GM21390 (cell line): ENCODE measurements at regions not wholly inside any gene's neighbourhood (a gene's known extent, or its start where the extent isn't known, plus 50 kb on each side); places are given as distances from the start of the nearest gene placed in this dataset.

Experiments used
- ATAC-seq: cut with Tn5 transposase; IDR thresholded peaks from one replicate; pipeline ENCODE4 v1.9.1; 2021; ENCODE audit not compliant: unreplicated experiment

- ATAC-seq: peak; percentile 60
Measured at GRCh38 chr2:167471332-167471731, 583.1 kb downstream of the XIRP2 start.

DNA sequence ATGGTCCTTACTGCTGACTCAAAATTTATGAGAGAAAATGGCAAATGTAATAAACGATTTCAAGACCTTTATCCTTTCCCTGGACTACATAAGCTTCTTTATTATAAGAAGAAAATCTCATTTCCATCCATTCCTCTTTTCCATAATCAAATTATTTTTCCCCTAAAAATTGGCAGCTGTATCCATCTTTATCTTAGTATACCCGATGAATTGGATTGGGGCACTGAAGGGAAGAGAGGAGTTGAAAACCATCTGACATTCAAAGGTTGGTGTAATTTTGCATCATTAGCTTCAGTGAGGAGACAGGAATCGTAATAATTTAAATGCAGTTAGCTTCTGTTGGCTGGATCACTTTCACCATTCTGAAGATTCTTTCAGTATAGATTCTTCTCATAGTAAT, 574.1 kb downstream of the XIRP2 start:
- ATAC-seq: no peak

GRCh38 chr2:167454036-167454435, 565.8 kb downstream of the XIRP2 start:
- ATAC-seq: no peak

- ATAC-seq: no peak
Measured at GRCh38 chr2:167451496-167452289, 563.4 kb downstream of the XIRP2 start.

DNA sequence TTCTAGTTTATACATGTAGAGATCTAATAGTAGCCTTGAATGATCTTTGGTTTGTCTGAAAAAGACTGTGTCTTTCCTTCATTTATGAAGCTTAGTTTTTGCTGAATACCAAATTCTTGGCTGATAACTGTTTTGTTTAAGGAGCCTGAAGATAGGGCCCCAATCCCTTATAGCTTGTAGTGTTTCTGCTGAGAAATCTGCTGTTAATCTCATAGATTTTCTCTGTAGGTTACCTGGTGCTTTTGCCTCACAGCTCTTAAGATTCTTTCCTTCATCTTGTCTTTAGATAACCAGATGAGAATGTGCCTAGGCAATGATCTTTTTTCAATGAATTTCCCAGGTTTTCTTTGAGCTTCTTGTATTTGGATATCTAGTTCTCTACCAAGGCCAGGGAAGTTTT, 562.1 kb downstream of the XIRP2 start:
- no peak for ATAC-seq

DNA sequence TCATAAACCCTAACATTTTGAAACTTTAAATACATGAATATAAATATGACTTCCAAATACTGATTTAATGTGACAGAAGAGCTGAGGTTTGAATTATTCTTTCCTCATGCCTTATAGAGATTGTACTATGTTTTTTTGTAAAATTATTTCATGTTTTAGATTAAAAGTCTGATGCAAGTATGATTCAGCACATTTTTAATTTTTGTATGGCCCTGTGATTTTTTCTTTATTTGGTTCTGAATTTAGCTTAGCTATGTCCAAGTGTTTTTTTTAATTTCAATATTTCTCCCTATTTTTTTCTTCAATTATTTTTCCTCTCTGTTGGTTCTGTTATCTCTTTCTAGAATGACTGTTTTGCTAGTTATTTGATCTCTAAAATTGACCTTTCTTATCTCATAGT, 552.1 kb downstream of the XIRP2 start:
- no peak for ATAC-seq

GRCh38 chr2:167438206-167438605, 549.9 kb downstream of the XIRP2 start:
- ATAC-seq: no peak

DNA sequence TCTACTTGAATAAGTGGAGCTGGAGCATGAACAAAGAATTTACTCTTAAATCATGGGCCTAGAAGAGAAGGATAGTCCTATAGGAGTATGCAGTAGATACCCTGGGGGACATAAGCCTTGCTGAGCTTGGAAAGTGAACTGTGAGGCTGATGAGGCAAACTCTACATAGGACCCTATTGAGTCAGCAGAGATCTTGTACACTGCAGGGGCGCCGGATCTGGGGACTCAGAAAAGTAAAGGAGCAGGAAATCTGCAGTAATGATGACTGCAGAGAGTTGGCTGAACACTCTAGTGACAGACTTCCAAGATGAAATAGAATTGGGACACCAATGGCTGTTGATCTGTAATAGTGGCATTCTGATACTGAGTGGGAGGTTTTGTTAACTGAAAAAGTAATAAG, 543.7 kb downstream of the XIRP2 start:
- ATAC-seq: no peak

DNA sequence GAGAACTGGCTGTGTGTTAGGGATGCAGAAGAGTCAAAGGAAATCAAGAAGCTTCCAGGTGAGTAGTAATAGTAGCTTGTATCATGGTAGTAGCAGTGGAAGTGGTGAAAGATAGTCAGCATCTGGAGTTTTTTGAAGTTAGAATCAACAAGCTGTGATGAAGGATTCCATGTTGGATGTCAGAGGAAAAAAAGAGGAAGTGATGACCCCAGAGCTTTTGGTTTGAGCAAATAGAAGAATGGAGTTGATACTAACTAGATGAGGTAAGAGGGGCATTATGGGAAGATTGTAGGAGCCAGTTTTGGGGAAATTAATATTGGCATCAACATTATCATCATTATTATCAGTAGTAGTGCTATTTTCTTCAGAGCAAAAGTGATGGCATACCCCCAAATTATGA, 542.2 kb downstream of the XIRP2 start:
- no peak for ATAC-seq

GRCh38 chr2:167424803-167425755, 536.8 kb downstream of the XIRP2 start:
- ATAC-seq: no peak

DNA sequence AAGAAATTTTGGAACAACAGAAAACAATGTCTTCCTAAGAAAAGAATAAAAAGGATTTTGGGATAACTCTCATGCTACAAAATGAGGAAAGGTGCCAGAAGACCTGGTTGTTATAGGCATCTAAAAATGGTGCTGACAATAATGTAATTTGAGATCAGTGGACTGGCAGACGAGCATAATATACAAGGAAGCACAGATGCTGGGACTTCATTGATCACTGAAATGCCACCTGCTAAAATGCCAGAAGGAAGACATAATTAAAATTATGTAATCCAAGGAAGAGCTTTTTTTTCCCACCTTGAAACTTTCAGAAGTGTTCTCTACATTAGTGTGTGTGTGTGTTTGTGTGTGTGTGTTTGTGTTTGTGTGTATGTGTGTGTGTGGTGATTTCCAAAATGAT, 535.9 kb downstream of the XIRP2 start:
- ATAC-seq: no peak

DNA sequence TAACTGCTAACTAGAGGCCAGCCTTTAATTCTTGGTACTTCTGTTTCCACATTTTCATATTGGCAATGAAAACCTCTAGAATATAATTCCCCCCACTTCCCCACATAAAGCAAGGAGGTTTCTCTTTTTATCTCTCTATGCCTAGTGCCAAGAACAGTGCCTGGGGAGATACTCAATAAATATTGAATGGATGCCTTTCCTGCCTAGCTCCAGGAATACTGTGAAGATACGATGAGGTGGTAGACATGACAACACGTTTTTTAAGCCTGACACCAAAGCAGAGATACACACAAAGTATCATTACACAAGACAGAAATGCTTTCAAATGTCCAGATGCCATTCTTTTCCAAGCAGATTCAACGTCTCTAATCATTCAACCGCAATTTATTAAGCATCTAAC, 535.5 kb downstream of the XIRP2 start:
- ATAC-seq: no peak

DNA sequence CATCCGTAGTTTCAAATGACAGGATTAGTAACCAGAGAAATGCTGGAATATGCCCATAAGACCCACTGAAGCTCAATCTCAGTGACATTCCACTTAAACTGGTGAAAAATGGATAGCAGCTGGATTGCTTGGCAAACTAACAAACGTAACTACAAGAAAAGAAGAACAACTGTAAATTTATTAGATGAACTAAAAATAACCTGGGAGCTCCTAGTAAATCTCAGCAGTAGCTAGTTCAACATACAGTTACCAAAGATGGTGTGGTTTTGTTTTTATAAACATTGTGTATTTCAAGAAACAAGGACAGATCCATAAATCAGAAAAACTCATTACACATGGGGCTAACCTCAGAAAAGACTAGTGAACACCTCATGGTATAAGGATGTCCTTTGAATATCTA, 531.9 kb downstream of the XIRP2 start:
- no peak for ATAC-seq

GRCh38 chr2:167415068-167415467, 526.8 kb downstream of the XIRP2 start:
- ATAC-seq: no peak

- ATAC-seq: no peak
Measured at GRCh38 chr2:167411367-167411766, 523.1 kb downstream of the XIRP2 start.

GRCh38 chr2:167406558-167406957, 518.3 kb downstream of the XIRP2 start:
- ATAC-seq: no peak

DNA sequence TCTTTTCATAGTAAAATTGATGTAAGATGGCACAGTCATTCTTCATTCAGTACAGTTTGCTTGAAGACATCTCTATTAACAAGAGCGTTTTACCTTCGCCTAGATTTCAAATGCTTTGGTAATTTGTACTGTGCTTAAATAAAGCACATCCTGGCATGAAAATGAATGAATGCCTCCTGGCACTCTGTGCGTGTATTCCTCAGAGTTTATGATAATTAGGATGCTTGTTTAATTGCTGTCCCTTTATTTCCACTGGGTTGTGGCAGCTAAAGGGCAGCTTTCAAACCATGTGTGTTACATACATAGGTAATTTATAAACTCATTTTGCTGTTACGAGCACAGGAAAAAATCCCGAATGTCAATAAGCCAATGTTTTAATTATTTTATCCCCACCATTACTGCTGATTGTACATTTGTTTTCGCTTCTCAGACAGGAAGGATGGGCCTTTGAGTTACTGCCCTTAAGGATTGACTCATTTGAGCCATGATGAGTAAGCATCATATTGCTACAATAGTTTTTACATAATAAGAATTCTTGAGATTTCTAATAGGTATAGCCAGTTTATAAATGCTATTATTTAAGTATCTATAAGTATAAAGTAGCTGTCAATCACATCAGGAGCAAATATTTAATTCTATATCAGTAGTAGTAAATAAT, 516.5 kb downstream of the XIRP2 start:
- ATAC-seq: no peak

DNA sequence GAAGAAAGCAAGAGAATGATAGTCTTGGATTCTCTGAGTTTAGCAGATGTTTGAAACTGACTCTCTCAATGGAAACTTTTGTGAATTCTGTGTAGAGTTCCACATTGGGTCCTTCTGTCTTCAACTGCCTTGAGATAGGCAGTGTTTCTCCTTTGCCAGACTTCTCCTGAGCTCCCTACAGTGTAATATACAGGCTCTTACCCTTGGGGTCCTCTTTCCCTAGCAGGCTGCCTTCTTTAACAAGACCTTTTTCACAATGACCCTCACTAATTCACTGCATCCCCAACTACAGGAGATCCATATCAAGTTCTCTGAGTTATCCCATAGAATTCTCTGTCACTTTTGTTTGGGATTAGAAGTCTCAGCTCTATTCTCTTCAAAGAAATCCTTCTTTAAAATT, 513.0 kb downstream of the XIRP2 start:
- ATAC-seq: no peak

- ATAC-seq: no peak
Measured at GRCh38 chr2:167400546-167400945, 512.3 kb downstream of the XIRP2 start.

- no peak for ATAC-seq
Measured at GRCh38 chr2:167398873-167399272, 510.6 kb downstream of the XIRP2 start.

- ATAC-seq: no peak
Measured at GRCh38 chr2:167388901-167389300, 500.6 kb downstream of the XIRP2 start.

DNA sequence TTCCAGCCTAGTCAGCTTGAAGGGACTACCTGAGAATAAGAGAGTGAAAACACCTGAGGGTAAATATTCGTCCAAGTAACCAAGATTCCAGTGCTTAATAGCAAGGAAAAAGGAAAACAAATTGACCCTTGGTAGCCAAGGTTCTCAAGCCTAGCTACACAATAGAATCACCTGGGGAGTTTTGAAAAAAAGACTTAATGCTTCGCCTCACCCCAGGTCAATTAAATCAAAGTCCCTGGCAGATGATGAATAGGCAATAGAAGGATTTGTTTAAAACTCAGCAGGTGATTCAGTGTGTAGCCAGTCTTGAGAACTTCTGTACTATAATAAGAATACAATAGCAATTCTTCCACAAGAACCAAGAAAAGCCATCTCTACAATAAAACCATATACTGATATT, 500.2 kb downstream of the XIRP2 start:
- no peak for ATAC-seq
